H1 (cell line): ENCODE measurements at regions not wholly inside any gene's neighbourhood (a gene's known extent, or its start where the extent isn't known, plus 50 kb on each side); places are given as distances from the start of the nearest gene placed in this dataset.
A peak's percentile ranks its signal among the peaks of the same experiment; 100 is the strongest.

Experiments
- CTCF ChIA-PET: fragments of 300-600 bp; sonication (Branson Sonifier 250); formaldehyde crosslinking; loops from one replicate; lab custom pipeline; 2021; ENCODE audit not compliant: partially characterized antibody; lab: Charles Lee
- POLR2A ChIA-PET: fragments of 300-600 bp; sonication (Branson Sonifier 250); formaldehyde crosslinking; loops from one replicate; lab custom pipeline; 2021; ENCODE audit warnings: inconsistent platforms; ENCODE audit not compliant: partially characterized antibody; lab: Charles Lee
- DNase-seq, 2 experiments: peaks; one replicate each; pipeline versions ENCODE4 v3.0.0 to v3.0.0-alpha.2; 2010 to 2022; ENCODE audit warnings: low spot score in 2 of 2, low read depth in 1 of 2, mixed read lengths in 1 of 2
- FAIRE-seq: peaks from 2 replicates; lab custom pipeline; 2011; peaks lifted over from hg19 to GRCh38; lab: Jason Lieb, UNC
- H2AFZ ChIP-seq: 2 replicates; pipeline ENCODE4 v1.8.1; 2012; ENCODE audit warnings: low read length, inconsistent platforms
- H2AK5ac ChIP-seq: 2 replicates; pipeline ENCODE4 v1.6.1; 2013; ENCODE audit warnings: low read depth, low read length
- H2BK120ac ChIP-seq: replicated peaks from 2 replicates; pipeline ENCODE3; 2013; ENCODE audit warnings: low read depth, low read length, inconsistent platforms
- H2BK12ac ChIP-seq: 2 replicates; pipeline ENCODE4 v1.6.1; 2013; ENCODE audit warnings: low read depth, low read length
- H2BK15ac ChIP-seq: 2 replicates; pipeline ENCODE4 v1.6.1; 2013; ENCODE audit warnings: low read length
- H2BK20ac ChIP-seq: 2 replicates; pipeline ENCODE4 v1.6.1; 2013; ENCODE audit warnings: low read length
- H2BK5ac ChIP-seq: 2 replicates; pipeline ENCODE4 v1.6.1; 2013; ENCODE audit warnings: low read depth, low read length
- H3K14ac ChIP-seq: 2 replicates; pipeline ENCODE4 v1.6.1; 2013; ENCODE audit warnings: inconsistent platforms; ENCODE audit not compliant: insufficient read length
- H3K18ac ChIP-seq: 2 replicates; pipeline ENCODE4 v1.6.1; 2013; ENCODE audit warnings: low read length; ENCODE audit errors: extremely low read depth
- H3K23ac ChIP-seq: 2 replicates; pipeline ENCODE4 v1.6.1; 2013; ENCODE audit warnings: inconsistent platforms; ENCODE audit not compliant: insufficient read length
- H3K23me2 ChIP-seq: 2 replicates; pipeline ENCODE4 v1.6.1; 2013; ENCODE audit warnings: low read depth, low read length
- H3K27ac ChIP-seq: 2 replicates; pipeline ENCODE4 v1.6.1; 2011; ENCODE audit warnings: low read depth, low read length, inconsistent platforms
- H3K27me3 ChIP-seq, 4 experiments: replicated peaks in 1 of 4; 1 replicate in 1 of 4; 2 replicates in 3 of 4; pipeline versions ENCODE4 v1.6.1 to v1.8.1; 2011 to 2013; ENCODE audit warnings: low read length in 3 of 4, mild to moderate bottlenecking in 3 of 4, inconsistent platforms in 2 of 4, mixed read lengths in 2 of 4, moderate library complexity in 1 of 4; ENCODE audit not compliant: control insufficient read depth in 3 of 4, insufficient read depth in 3 of 4; ENCODE audit errors: extremely low read depth in 1 of 4
- H3K36me3 ChIP-seq, 4 experiments: 2 replicates each; pipeline versions ENCODE4 v1.6.1 to v1.8.1; 2011 to 2013; ENCODE audit warnings: mild to moderate bottlenecking in 4 of 4, low read length in 3 of 4, moderate library complexity in 2 of 4, control low read depth in 1 of 4, inconsistent platforms in 1 of 4; ENCODE audit not compliant: insufficient read depth in 4 of 4, control insufficient read depth in 2 of 4
- H3K4ac ChIP-seq: replicated peaks from 2 replicates; pipeline ENCODE3; 2013; ENCODE audit warnings: low read length, low read depth, mixed read lengths, inconsistent platforms; ENCODE audit not compliant: insufficient read length
- H3K4me1 ChIP-seq, 4 experiments: replicated peaks in 1 of 4; 1 replicate in 1 of 4; 2 replicates in 3 of 4; pipeline versions ENCODE4 v1.6.1 to v1.8.1; 2011 to 2013; ENCODE audit warnings: low read length in 3 of 4, inconsistent platforms in 2 of 4, mixed read lengths in 1 of 4; ENCODE audit not compliant: insufficient read depth in 4 of 4, control insufficient read depth in 3 of 4
- H3K4me2 ChIP-seq, 2 experiments: 2 replicates each; pipeline versions ENCODE4 v1.6.1 to v1.8.1; 2011 to 2013; ENCODE audit warnings: low read depth in 2 of 2, low read length in 2 of 2, control low read depth in 1 of 2, inconsistent platforms in 1 of 2, mild to moderate bottlenecking in 1 of 2; ENCODE audit not compliant: insufficient read depth in 1 of 2
- H3K4me3 ChIP-seq, 4 experiments: fragments of 200-600, 300-600 bp in 1 of 4; sonication (generic), shearing (Covaris generic), sonication (Bioruptor Twin) in 1 of 4; 2 replicates each; pipeline versions ENCODE4 v1.5.1 to v1.8.1; 2011 to 2016; ENCODE audit warnings: low read length in 4 of 4, low read depth in 3 of 4, control low read depth in 2 of 4, inconsistent platforms in 2 of 4, mild to moderate bottlenecking in 2 of 4, mixed read lengths in 1 of 4, moderate library complexity in 1 of 4; ENCODE audit not compliant: insufficient read depth in 2 of 4; ENCODE audit errors: extremely low read depth in 1 of 4
- H3K56ac ChIP-seq: replicated peaks from 2 replicates; pipeline ENCODE3; 2013; ENCODE audit warnings: low read depth, mild to moderate bottlenecking, mixed read lengths, low read length, inconsistent platforms; ENCODE audit not compliant: insufficient read length
- H3K79me1 ChIP-seq: 2 replicates; pipeline ENCODE4 v1.6.1; 2013; ENCODE audit warnings: low read depth, low read length, control low read depth
- H3K79me2 ChIP-seq, 2 experiments: 2 replicates each; pipeline versions ENCODE4 v1.6.1 to v1.8.1; 2012 to 2013; ENCODE audit warnings: low read length in 2 of 2, mild to moderate bottlenecking in 2 of 2, inconsistent platforms in 1 of 2; ENCODE audit not compliant: insufficient read depth in 2 of 2, control insufficient read depth in 1 of 2
- H3K9ac ChIP-seq, 4 experiments: replicated peaks in 1 of 4; 1 replicate in 1 of 4; 2 replicates in 3 of 4; pipeline versions ENCODE4 v1.6.1 to v1.8.1; 2011 to 2013; ENCODE audit warnings: low read depth in 3 of 4, low read length in 3 of 4, control low read depth in 2 of 4, mild to moderate bottlenecking in 2 of 4, moderate library complexity in 2 of 4, inconsistent platforms in 1 of 4; ENCODE audit errors: extremely low read depth in 1 of 4
- H3K9me3 ChIP-seq, 2 experiments: 2 replicates each; pipeline versions ENCODE4 v1.6.1 to v1.8.1; 2012 to 2013; ENCODE audit warnings: mild to moderate bottlenecking in 2 of 2, moderate library complexity in 2 of 2, control low read depth in 1 of 2, inconsistent platforms in 1 of 2, low read depth in 1 of 2, low read length in 1 of 2, mixed read lengths in 1 of 2; ENCODE audit not compliant: insufficient read depth in 2 of 2
- H4K20me1 ChIP-seq, 2 experiments: replicated peaks in 1 of 2; 2 replicates each; pipeline versions ENCODE3 to v1.8.1; 2011 to 2013; ENCODE audit warnings: inconsistent platforms in 2 of 2, low read length in 2 of 2, mild to moderate bottlenecking in 1 of 2; ENCODE audit not compliant: insufficient read depth in 2 of 2, control insufficient read depth in 1 of 2
- H4K5ac ChIP-seq: 2 replicates; pipeline ENCODE4 v1.6.1; 2013; ENCODE audit warnings: low read length, low read depth, mixed read lengths, inconsistent platforms; ENCODE audit not compliant: insufficient read length
- H4K8ac ChIP-seq: 2 replicates; pipeline ENCODE4 v1.8.0; 2013; ENCODE audit warnings: mild to moderate bottlenecking, moderate library complexity, low read length, inconsistent platforms; ENCODE audit not compliant: insufficient read depth; ENCODE audit errors: extremely low read depth
- H4K91ac ChIP-seq: replicated peaks from 2 replicates; pipeline ENCODE3; 2013; ENCODE audit warnings: low read length, mixed read lengths, inconsistent platforms; ENCODE audit not compliant: insufficient read length
- EGR1 ChIP-seq: IDR thresholded peaks from 2 replicates; pipeline ENCODE4 v1.6.1; 2011; ENCODE audit warnings: low read depth, low read length, borderline replicate concordance
- EP300 ChIP-seq, 2 experiments: IDR thresholded peaks; 1 replicate in 1 of 2; 2 replicates in 1 of 2; pipeline ENCODE4 v1.6.1; 2011 to 2012; ENCODE audit warnings: low read depth in 2 of 2, low read length in 2 of 2, mild to moderate bottlenecking in 2 of 2, borderline replicate concordance in 1 of 2, inconsistent platforms in 1 of 2, moderate library complexity in 1 of 2
- POLR2A ChIP-seq, 2 experiments: IDR thresholded peaks; 1 replicate in 1 of 2; 2 replicates in 1 of 2; pipeline ENCODE4 v1.6.1; 2011; ENCODE audit warnings: low read depth in 2 of 2, low read length in 2 of 2, mild to moderate bottlenecking in 2 of 2; ENCODE audit errors: control extremely low read depth in 1 of 2
- RXRA ChIP-seq: IDR thresholded peaks from 2 replicates; pipeline ENCODE4 v1.6.1; 2011; ENCODE audit warnings: low read depth, mild to moderate bottlenecking, low read length, moderate library complexity; ENCODE audit not compliant: insufficient read depth
- SAP30 ChIP-seq: fragments of 300-600 bp; sonication (generic); IDR thresholded peaks from 2 replicates; pipeline ENCODE4 v1.7.1; 2012; ENCODE audit warnings: low read length, moderate library complexity, mild to moderate bottlenecking, inconsistent platforms; ENCODE audit not compliant: insufficient read depth, insufficient replicate concordance
- SUZ12 ChIP-seq: fragments of 200-600 bp; sonication (generic); IDR thresholded peaks from 2 replicates; pipeline ENCODE4 v1.6.1; 2012; ENCODE audit warnings: mild to moderate bottlenecking, inconsistent platforms, low read length, moderate library complexity, mixed read lengths
- TBP ChIP-seq: IDR thresholded peaks from 2 replicates; pipeline ENCODE4 v1.6.1; 2011; ENCODE audit warnings: low read depth, low read length, improper control_type of control experiment
- WGBS, 2 experiments: shearing (Covaris generic) in 1 of 2; methylation state at CpG; one replicate each; pipeline versions ENCODE4 v1.1.6 to v1.1.7; 2013 to 2015; ENCODE audit warnings: low lambda C conversion rate in 2 of 2, mixed read lengths in 2 of 2, inconsistent platforms in 1 of 2, low coverage in 1 of 2, missing lambda C conversion rate in 1 of 2; ENCODE audit not compliant: insufficient replicate concordance in 2 of 2, insufficient coverage in 1 of 2, insufficient read length in 1 of 2; ENCODE audit errors: extremely low coverage in 1 of 2, missing lambda C conversion rate in 1 of 2; 5-methylcytosine and 5-hydroxymethylcytosine counted together
- TF ChIP-seq, protein P1 (sequence below): IDR thresholded peaks from 2 replicates; pipeline ENCODE4 v1.6.1; 2012; ENCODE audit warnings: inconsistent platforms

GRCh38 chr3:78337801-78338211 is 1297.9 kb downstream of the ROBO2 start:
- H3K4ac ChIP-seq = no peak overlapping the region
- H2AK5ac ChIP-seq = no peak overlapping the region
- H3K9ac ChIP-seq = no peak overlapping the region
- H3K27ac ChIP-seq = no peak overlapping the region
- H4K20me1 ChIP-seq = no peaks in the 10 kb centered on the region
- no peak overlapping the region for H2AFZ ChIP-seq
- H2BK15ac ChIP-seq = no peak overlapping the region
- H4K8ac ChIP-seq = no peak overlapping the region
- no peak overlapping the region for H3K56ac ChIP-seq
- peak overlapping the region; percentile 95 for H2BK120ac ChIP-seq
- POLR2A ChIA-PET = interaction anchor here (0.6 kb wide), 1 partner anchor 679 kb away, joined by 3 read pairs; no protein-coding TSS in a partner anchor
- no peak overlapping the region for H3K14ac ChIP-seq
- no peaks in the 10 kb centered on the region for H3K27me3 ChIP-seq
- H3K23ac ChIP-seq = no peak overlapping the region
- H4K91ac ChIP-seq = no peak overlapping the region
- H3K36me3 ChIP-seq = no peaks in the 10 kb centered on the region
- FAIRE-seq = no peak
- no peak overlapping the region for H3K4me3 ChIP-seq
- H2BK5ac ChIP-seq = no peak overlapping the region; the same call in 1 of the 2 replicates
- H3K9me3 ChIP-seq = no peaks in the 10 kb centered on the region
- CTCF ChIA-PET = no interaction called here
- H3K18ac ChIP-seq = no peak overlapping the region
- no peak overlapping the region for H2BK20ac ChIP-seq
- TF ChIP-seq TBP (no peak), SAP30 (no peak), RXRA (no peak), POLR2A (IDR thresholded peaks at IDR 0.05; ENCODE audit: control extremely low read depth in 1 of 2, low read depth in 2 of 2, low read length in 2 of 2) (no peak), SUZ12 (no peak), EGR1 (no peak), EP300 (IDR thresholded peaks at IDR 0.05; ENCODE audit: borderline replicate concordance in 1 of 2, low read depth in 2 of 2, low read length in 2 of 2) (no peak)
- TF ChIP-seq, protein P1, sequence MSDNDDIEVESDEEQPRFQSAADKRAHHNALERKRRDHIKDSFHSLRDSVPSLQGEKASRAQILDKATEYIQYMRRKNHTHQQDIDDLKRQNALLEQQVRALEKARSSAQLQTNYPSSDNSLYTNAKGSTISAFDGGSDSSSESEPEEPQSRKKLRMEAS = no peak
- no peak for DNase-seq
- H3K4me2 ChIP-seq = no peak overlapping the region
- 51% methylated on average over 2 of the region's 2 CpGs; no CpG with 5 or more reads in 1 of the 2 experiments for WGBS, 2 experiments
- H3K23me2 ChIP-seq = no peaks in the 10 kb centered on the region
- no peak overlapping the region for H4K5ac ChIP-seq
- no peak overlapping the region for H2BK12ac ChIP-seq
- no peaks in the 10 kb centered on the region for H3K79me1 ChIP-seq
- peaks cover 0 to 11% (median 3%) of the 10 kb centered on the region in 4 experiments; a peak in 2 of 7 replicates for H3K4me1 ChIP-seq
- H3K79me2 ChIP-seq = no peaks in the 10 kb centered on the region
